ENCODE measurements at regions not wholly inside any gene's neighbourhood (a gene's known extent, or its start where the extent isn't known, plus 50 kb on each side); places are given as distances from the start of the nearest gene placed in this dataset.
"Not testable (repeated sequence)": the region's sequence is repeated elsewhere in the genome, so short reads cannot be mapped to it uniquely, and the experiment has no call there.

DNA sequence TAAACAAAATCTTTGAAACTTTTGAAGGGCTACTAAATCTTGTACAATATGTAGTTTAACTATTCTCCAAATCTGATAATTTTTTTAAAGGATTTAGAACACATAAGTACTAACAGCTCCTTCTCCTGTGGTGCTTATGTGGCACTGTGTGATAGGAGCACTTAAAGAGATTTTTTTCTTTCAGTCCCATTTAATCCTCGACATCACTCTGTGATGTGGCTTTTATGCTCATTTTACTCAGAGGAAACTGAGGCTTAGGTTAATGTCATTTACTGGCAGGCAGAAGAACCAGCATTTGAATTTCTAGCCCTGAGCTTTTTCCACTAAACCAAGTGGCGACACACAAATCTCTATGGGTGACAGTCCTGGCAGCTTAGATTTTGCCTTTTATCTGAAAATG, 92.4 kb downstream of the SAMD9 start:
- no peak for DNase-seq (ENCODE audit: low read depth in 1 of 2, low spot score in 1 of 2)
- TF ChIP-seq, protein P1, sequence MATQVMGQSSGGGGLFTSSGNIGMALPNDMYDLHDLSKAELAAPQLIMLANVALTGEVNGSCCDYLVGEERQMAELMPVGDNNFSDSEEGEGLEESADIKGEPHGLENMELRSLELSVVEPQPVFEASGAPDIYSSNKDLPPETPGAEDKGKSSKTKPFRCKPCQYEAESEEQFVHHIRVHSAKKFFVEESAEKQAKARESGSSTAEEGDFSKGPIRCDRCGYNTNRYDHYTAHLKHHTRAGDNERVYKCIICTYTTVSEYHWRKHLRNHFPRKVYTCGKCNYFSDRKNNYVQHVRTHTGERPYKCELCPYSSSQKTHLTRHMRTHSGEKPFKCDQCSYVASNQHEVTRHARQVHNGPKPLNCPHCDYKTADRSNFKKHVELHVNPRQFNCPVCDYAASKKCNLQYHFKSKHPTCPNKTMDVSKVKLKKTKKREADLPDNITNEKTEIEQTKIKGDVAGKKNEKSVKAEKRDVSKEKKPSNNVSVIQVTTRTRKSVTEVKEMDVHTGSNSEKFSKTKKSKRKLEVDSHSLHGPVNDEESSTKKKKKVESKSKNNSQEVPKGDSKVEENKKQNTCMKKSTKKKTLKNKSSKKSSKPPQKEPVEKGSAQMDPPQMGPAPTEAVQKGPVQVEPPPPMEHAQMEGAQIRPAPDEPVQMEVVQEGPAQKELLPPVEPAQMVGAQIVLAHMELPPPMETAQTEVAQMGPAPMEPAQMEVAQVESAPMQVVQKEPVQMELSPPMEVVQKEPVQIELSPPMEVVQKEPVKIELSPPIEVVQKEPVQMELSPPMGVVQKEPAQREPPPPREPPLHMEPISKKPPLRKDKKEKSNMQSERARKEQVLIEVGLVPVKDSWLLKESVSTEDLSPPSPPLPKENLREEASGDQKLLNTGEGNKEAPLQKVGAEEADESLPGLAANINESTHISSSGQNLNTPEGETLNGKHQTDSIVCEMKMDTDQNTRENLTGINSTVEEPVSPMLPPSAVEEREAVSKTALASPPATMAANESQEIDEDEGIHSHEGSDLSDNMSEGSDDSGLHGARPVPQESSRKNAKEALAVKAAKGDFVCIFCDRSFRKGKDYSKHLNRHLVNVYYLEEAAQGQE (IDR thresholded peaks at IDR 0.05; ENCODE audit: insufficient replicate concordance, low read depth): no peak
- TF ChIP-seq, protein P2, sequence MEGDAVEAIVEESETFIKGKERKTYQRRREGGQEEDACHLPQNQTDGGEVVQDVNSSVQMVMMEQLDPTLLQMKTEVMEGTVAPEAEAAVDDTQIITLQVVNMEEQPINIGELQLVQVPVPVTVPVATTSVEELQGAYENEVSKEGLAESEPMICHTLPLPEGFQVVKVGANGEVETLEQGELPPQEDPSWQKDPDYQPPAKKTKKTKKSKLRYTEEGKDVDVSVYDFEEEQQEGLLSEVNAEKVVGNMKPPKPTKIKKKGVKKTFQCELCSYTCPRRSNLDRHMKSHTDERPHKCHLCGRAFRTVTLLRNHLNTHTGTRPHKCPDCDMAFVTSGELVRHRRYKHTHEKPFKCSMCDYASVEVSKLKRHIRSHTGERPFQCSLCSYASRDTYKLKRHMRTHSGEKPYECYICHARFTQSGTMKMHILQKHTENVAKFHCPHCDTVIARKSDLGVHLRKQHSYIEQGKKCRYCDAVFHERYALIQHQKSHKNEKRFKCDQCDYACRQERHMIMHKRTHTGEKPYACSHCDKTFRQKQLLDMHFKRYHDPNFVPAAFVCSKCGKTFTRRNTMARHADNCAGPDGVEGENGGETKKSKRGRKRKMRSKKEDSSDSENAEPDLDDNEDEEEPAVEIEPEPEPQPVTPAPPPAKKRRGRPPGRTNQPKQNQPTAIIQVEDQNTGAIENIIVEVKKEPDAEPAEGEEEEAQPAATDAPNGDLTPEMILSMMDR (IDR thresholded peaks at IDR 0.05; ENCODE audit: insufficient read depth, low read length): no peak
- TF ChIP-seq GABPA (IDR thresholded peaks at IDR 0.05; ENCODE audit: low read depth): no peak
- TF ChIP-seq POLR2AphosphoS5 (IDR thresholded peaks at IDR 0.05; ENCODE audit: low read depth): no peak
- no peak for TF ChIP-seq SPI1 (IDR thresholded peaks at IDR 0.05; ENCODE audit: borderline replicate concordance, low read depth)
- no peaks in the 10 kb centered on the region for H3K27me3 ChIP-seq (ENCODE audit: insufficient read depth, poor library complexity, severe bottlenecking)
- H3K27ac ChIP-seq (replicated peaks): no peak overlapping the region
- H3K4me3 ChIP-seq (replicated peaks; ENCODE audit: insufficient read depth, low read length): no peak overlapping the region

DNA sequence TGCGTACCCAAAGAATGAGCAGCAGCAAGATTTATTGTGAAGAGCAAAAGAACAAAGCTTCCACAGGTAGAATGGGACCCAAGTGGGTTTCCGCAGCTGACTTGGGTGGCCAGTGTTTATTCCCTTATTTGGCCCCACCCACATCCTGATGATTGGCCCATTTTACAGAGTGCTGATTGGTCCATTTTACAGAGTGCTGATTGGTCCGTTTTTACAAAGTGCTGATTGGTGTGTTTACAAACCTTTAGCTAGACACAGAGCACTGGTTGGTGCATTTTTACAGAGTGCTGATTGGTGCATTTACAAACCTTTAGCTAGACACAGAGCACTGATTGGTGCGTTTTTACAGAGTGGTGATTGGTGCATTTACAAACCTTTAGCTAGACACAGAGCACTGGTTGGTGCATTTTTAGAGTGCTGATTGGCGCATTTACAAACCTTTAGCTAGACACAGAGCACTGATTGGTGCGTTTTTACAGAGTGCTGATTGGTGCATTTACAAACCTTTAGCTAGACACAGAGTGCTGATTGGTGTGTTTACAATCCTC, 94.8 kb downstream of the SAMD9 start:
- not testable (repeated sequence) for DNase-seq (ENCODE audit: low read depth in 1 of 2, low spot score in 1 of 2); H3K27me3 ChIP-seq (ENCODE audit: insufficient read depth, poor library complexity, severe bottlenecking); H3K4me3 ChIP-seq (replicated peaks; ENCODE audit: insufficient read depth, low read length); H3K27ac ChIP-seq (replicated peaks)

DNA sequence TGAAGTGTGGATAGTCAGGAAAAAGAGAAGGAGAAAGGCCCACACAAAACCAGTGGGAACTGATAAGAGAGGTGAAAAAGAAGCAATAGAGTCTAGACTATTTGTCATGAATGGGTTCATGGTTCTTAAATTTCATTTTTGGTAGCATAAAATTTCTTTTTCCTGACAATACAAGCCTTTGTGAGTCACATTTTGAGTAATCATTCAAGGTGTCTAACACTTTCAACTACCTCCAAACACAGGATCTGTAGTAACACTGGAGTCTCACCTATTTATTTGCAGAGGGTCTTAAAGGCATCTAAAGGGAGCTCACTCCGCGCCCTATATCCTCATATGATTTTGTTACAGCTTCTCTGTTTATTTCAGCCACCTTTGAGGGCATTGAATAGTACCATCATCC, 96.0 kb downstream of the SAMD9 start:
- H3K4me3 ChIP-seq (replicated peaks; ENCODE audit: insufficient read depth, low read length): no peak overlapping the region
- DNase-seq (ENCODE audit: low read depth in 1 of 2, low spot score in 1 of 2): no peak
- H3K27me3 ChIP-seq (ENCODE audit: insufficient read depth, poor library complexity, severe bottlenecking): no peaks in the 10 kb centered on the region
- no peak overlapping the region for H3K27ac ChIP-seq (replicated peaks)
- TF ChIP-seq, protein P1 (IDR thresholded peaks at IDR 0.05; ENCODE audit: insufficient replicate concordance, low read depth): no peak
- no peak for TF ChIP-seq GABPA (IDR thresholded peaks at IDR 0.05; ENCODE audit: low read depth)
- TF ChIP-seq, protein P2 (IDR thresholded peaks at IDR 0.05; ENCODE audit: insufficient read depth, low read length): no peak
- no peak for TF ChIP-seq SPI1 (IDR thresholded peaks at IDR 0.05; ENCODE audit: borderline replicate concordance, low read depth)
- TF ChIP-seq POLR2AphosphoS5 (IDR thresholded peaks at IDR 0.05; ENCODE audit: low read depth): no peak

DNA sequence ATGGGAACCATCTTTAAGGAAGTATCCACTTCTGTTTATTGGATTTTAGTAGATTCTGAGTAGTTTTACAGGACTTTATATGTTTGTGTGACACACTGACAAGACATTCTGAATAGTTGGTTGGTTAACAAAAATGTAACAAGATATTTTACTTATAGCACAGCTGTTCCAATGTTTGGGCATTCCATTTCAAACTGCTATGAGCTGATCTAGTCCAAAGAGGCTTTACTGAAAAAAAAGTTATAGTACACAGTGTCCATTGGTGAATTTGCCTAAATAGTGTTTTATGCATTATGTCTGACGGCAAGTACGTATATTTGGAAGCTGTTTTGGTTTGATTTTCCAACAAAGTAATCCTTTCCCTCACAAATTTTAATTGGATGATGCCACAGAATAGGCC, 99.1 kb downstream of the SAMD9 start:
- H3K27ac ChIP-seq (replicated peaks): no peak overlapping the region
- DNase-seq (ENCODE audit: low read depth in 1 of 2, low spot score in 1 of 2): no peak
- no peaks in the 10 kb centered on the region for H3K27me3 ChIP-seq (ENCODE audit: insufficient read depth, poor library complexity, severe bottlenecking)
- no peak overlapping the region for H3K4me3 ChIP-seq (replicated peaks; ENCODE audit: insufficient read depth, low read length)
- TF ChIP-seq POLR2AphosphoS5 (IDR thresholded peaks at IDR 0.05; ENCODE audit: low read depth) (no peak), SPI1 (IDR thresholded peaks at IDR 0.05; ENCODE audit: borderline replicate concordance, low read depth) (no peak), GABPA (IDR thresholded peaks at IDR 0.05; ENCODE audit: low read depth) (no peak)
- TF ChIP-seq, protein P2 (IDR thresholded peaks at IDR 0.05; ENCODE audit: insufficient read depth, low read length): no peak
- TF ChIP-seq, protein P1 (IDR thresholded peaks at IDR 0.05; ENCODE audit: insufficient replicate concordance, low read depth): no peak

All from HL-60 (cell line).